Left lung (tissue), 4 donors: ENCODE measurements at regions not wholly inside any gene's neighbourhood (a gene's known extent, or its start where the extent isn't known, plus 50 kb on each side); places are given as distances from the start of the nearest gene placed in this dataset.

ENCODE experiments used
- ATAC-seq: fragments of 200-7000 bp; cut with Tn5 transposase; one replicate; pipeline ENCODE4 v1.9.1; 2020; ENCODE audit warnings: moderate library complexity
- DNase-seq, 4 donors: peaks; one replicate each; pipeline ENCODE4 v3.0.0-alpha.2; 2013 to 2020
- H3K27ac ChIP-seq, 2 donors: fragments of 200-600 bp; sonication (generic) in 1 of 2; one replicate each; pipeline versions ENCODE4 v1.5.0 to v1.8.0; 2020 to 2021
- H3K27me3 ChIP-seq, 2 donors: fragments of 200-600 bp; sonication (generic) in 1 of 2; one replicate each; pipeline versions ENCODE4 v1.5.0 to v1.8.0; 2020 to 2021
- H3K36me3 ChIP-seq, 2 donors: fragments of 200-600 bp; sonication (generic) in 1 of 2; one replicate each; pipeline versions ENCODE4 v1.5.0 to v1.8.0; 2020 to 2021
- H3K4me1 ChIP-seq, 2 donors: fragments of 200-600 bp; one replicate each; pipeline ENCODE4 v1.8.0; 2021
- H3K4me3 ChIP-seq, 2 donors: fragments of 200-600 bp; sonication (generic) in 1 of 2; one replicate each; pipeline versions ENCODE4 v1.5.0 to v1.8.0; 2020 to 2021; ENCODE audit warnings: mild to moderate bottlenecking in 1 of 2
- H3K9me3 ChIP-seq, 2 donors: fragments of 200-600 bp; sonication (generic) in 1 of 2; one replicate each; pipeline versions ENCODE4 v1.5.0 to v1.8.0; 2020 to 2021
- intact Hi-C, 2 donors: fragments of 100-400 bp; cut with DNase I; formaldehyde crosslinking; loops; one replicate each; pipeline versions ENCODE4 v1.11.2 to v1.14.2; 2022
- TF ChIP-seq, protein P1 (sequence below), 2 donors: fragments of 200-600 bp; sonication (generic) in 1 of 2; IDR thresholded peaks; one replicate each; pipeline versions ENCODE4 v1.5.0 to v1.8.0; 2021; ENCODE audit warnings: antibody characterized with exemption in 2 of 2
- donor health status: DM: no; HTN: yes; CAD: no.
- donor health status: DM: no; HTN: no; CAD: no.

DNA sequence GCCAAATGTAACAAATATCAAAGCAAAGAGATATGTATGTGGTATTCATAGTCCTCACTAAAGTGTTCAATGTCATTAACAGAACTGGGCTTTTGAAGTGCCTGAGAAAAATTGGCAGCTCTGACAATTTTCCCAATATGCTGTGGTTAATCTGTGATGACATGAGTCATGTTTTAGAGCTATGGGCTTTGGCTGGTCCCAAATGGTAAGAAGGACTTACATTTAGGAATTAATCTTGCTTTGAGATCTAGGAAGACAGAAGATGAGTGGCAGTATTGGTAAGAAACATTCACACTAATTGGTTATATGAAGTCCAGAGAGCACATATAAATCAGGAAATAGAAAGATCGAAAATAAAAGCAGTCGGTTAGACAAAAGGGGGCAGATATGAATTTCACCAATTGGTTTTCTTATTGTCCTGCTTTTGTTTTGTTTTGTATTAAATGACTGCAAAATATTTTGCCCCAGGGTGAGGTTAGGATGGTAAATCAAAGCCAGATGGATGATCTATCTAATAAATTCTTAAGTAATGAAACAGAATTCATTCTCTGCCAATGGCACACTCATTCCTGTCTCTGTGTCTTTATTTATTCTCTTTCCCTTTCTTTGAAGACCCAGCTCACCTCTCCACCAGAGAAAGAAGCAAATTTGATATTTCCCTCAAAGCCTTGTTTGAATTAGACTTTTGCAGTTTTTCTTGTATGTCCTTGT lies 993.1 kb downstream of the RPA4 start:
- no peaks in the 10 kb centered on the region for H3K27me3 ChIP-seq
- DNase-seq: no peak
- TF ChIP-seq, protein P1, sequence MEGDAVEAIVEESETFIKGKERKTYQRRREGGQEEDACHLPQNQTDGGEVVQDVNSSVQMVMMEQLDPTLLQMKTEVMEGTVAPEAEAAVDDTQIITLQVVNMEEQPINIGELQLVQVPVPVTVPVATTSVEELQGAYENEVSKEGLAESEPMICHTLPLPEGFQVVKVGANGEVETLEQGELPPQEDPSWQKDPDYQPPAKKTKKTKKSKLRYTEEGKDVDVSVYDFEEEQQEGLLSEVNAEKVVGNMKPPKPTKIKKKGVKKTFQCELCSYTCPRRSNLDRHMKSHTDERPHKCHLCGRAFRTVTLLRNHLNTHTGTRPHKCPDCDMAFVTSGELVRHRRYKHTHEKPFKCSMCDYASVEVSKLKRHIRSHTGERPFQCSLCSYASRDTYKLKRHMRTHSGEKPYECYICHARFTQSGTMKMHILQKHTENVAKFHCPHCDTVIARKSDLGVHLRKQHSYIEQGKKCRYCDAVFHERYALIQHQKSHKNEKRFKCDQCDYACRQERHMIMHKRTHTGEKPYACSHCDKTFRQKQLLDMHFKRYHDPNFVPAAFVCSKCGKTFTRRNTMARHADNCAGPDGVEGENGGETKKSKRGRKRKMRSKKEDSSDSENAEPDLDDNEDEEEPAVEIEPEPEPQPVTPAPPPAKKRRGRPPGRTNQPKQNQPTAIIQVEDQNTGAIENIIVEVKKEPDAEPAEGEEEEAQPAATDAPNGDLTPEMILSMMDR (IDR thresholded peaks at IDR 0.05): no peak
- H3K27ac ChIP-seq: no peak overlapping the region
- H3K4me1 ChIP-seq: no peaks in the 10 kb centered on the region
- H3K36me3 ChIP-seq: no peaks in the 10 kb centered on the region
- H3K4me3 ChIP-seq: no peak overlapping the region
- ATAC-seq: no peak
- intact Hi-C loops: no loop called here
- no peaks in the 10 kb centered on the region for H3K9me3 ChIP-seq

DNA sequence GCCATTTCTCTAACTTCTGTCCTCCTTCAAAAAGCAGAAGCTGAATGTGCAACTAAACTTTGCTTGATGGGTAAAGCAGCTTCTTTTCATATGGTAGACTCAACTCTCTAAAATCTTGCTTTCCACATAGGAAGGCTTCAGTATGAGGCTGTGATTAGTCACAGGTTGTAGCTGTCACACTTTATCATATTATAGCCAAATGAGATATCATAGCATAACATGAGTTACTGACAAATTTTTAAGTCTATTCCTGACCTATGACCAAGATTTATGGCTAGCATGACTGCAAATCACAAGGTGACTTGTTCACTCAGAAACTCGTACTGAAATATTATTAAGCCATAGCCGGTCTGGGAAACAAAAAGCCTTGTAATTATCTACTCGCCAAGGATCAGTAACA lies 998.6 kb downstream of the RPA4 start:
- no peak overlapping the region for H3K4me3 ChIP-seq
- H3K36me3 ChIP-seq: no peaks in the 10 kb centered on the region
- H3K4me1 ChIP-seq: no peaks in the 10 kb centered on the region
- DNase-seq (no peak), ATAC-seq (no peak)
- H3K9me3 ChIP-seq: no peaks in the 10 kb centered on the region
- no peak overlapping the region for H3K27ac ChIP-seq
- intact Hi-C loops: no loop called here
- no peaks in the 10 kb centered on the region for H3K27me3 ChIP-seq
- TF ChIP-seq, protein P1 (IDR thresholded peaks at IDR 0.05): no peak

DNA sequence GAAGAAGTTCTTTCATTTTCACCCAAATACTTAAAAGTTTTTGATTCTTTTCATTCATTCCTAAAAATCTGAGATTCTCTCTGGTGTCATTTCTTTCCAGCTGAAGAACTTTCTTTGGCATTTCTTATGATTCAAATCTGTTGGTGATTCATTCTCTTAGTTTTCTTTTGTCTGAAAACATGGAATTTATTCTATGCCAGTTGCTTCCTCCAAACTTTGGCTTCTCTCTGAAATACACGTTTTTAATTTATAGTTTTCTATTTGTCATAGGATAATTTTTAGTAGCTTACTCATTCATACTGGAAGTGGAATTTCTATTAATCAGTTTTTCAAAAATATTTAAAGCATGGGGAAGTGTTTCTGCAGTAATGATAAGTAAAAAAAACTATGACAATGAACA lies 1012.0 kb downstream of the RPA4 start:
- Histone ChIP-seq H3K27ac (no peak overlapping the region), H3K36me3 (no peaks in the 10 kb centered on the region), H3K4me1 (no peaks in the 10 kb centered on the region), H3K9me3 (no peaks in the 10 kb centered on the region), H3K4me3 (no peak overlapping the region), H3K27me3 (no peaks in the 10 kb centered on the region)
- no peak for ATAC-seq
- intact Hi-C loops: no loop called here
- DNase-seq: no peak
- TF ChIP-seq, protein P1 (IDR thresholded peaks at IDR 0.05): no peak

- DNase-seq (no peak), ATAC-seq (no peak)
- Histone ChIP-seq H3K9me3 (no peaks in the 10 kb centered on the region), H3K36me3 (no peaks in the 10 kb centered on the region), H3K27ac (no peak overlapping the region), H3K4me3 (no peak overlapping the region), H3K27me3 (no peaks in the 10 kb centered on the region), H3K4me1 (no peaks in the 10 kb centered on the region)
- TF ChIP-seq, protein P1 (IDR thresholded peaks at IDR 0.05): no peak
- intact Hi-C loops: no loop called here
Measured at GRCh38 chrX:97897998-97898397, 1014.3 kb downstream of the RPA4 start.

GRCh38 chrX:97898798-97899197 lies 1015.1 kb downstream of the RPA4 start:
- Histone ChIP-seq H3K4me3 (no peak overlapping the region), H3K36me3 (no peaks in the 10 kb centered on the region), H3K4me1 (no peaks in the 10 kb centered on the region), H3K9me3 (no peaks in the 10 kb centered on the region), H3K27me3 (peaks cover 0 to 7% of the 10 kb centered on the region in 2 donors), H3K27ac (no peak overlapping the region)
- TF ChIP-seq, protein P1 (IDR thresholded peaks at IDR 0.05): no peak
- intact Hi-C loops: no loop called here
- DNase-seq (no peak), ATAC-seq (no peak)
